SH-SY5Y (cell line): ENCODE measurements at regions not wholly inside any gene's neighbourhood (a gene's known extent, or its start where the extent isn't known, plus 50 kb on each side); places are given as distances from the start of the nearest gene placed in this dataset.

Source experiments
- GATA2 ChIP-seq: IDR thresholded peaks from 2 replicates; pipeline ENCODE4 v1.6.1; 2011; ENCODE audit warnings: mild to moderate bottlenecking, low read depth, low read length
- GATA3 ChIP-seq: IDR thresholded peaks from 2 replicates; pipeline ENCODE4 v1.6.1; 2011; ENCODE audit warnings: low read depth, mild to moderate bottlenecking, low read length, moderate library complexity

DNA sequence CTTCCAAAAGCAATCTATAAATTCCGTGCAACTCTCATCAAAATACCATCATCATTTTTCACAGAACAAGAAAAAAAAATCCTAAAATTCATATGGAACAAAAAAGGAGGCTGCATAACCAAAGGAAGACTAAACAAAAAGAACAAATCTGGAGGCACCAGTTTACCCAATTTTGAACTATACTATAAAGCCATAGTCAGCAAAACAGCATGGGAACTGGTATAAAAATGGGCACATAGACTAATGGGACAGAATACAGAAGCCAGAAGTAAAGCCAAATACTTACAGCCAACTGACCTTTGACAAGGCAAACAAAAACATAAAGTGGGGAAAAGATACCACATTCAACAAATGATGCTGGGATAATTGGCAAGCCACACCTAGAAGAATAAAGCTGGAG lies 753.5 kb upstream of the PABPC4L start:
- TF ChIP-seq GATA2 = no peak
- TF ChIP-seq GATA3 = no peak
